Testis (tissue), 2 donors: ENCODE measurements at regions not wholly inside any gene's neighbourhood (a gene's known extent, or its start where the extent isn't known, plus 50 kb on each side); places are given as distances from the start of the nearest gene placed in this dataset.

ENCODE experiments used
- CTCF ChIP-seq, 3 experiments: fragments of 450-650 bp in 2 of 3; fragments of 200-600 bp in 1 of 3; sonication (generic) in 1 of 3; IDR thresholded peaks; one replicate each; pipeline ENCODE4 v1.5.1; 2016 to 2019; ENCODE audit warnings: antibody characterized with exemption in 3 of 3, mild to moderate bottlenecking in 2 of 3, moderate library complexity in 1 of 3
- POLR2A ChIP-seq: fragments of 450-650 bp; IDR thresholded peaks from one replicate; pipeline ENCODE4 v1.6.1; 2017; ENCODE audit warnings: antibody characterized with exemption, mild to moderate bottlenecking, moderate library complexity

DNA sequence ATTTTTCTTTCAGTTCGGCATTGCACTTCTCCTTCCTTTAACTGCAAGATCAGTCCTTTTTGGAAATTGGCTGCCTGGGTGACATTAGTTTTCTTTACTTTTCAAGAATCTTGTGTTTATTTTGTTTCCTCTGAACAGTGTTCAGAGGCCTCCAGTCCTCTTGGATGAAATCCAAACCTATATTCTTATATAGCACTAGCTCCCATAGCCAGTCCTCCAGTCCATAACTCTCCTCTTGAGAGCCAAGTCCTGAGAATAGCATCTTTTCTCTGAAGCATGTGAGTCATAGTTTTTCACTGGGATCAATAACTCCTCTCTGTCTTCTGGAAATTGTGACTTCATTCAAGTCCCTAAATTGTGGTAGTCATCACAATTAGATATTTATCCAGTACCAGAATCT is 357.5 kb downstream of the RAPGEF2 start:
- no peak for TF ChIP-seq CTCF (IDR thresholded peaks at IDR 0.05)
- no peak for TF ChIP-seq POLR2A
